Tibial artery (tissue), 4 donors: ENCODE measurements at regions not wholly inside any gene's neighbourhood (a gene's known extent, or its start where the extent isn't known, plus 50 kb on each side); places are given as distances from the start of the nearest gene placed in this dataset.

Experiments used
- DNase-seq, 2 donors: peaks; one replicate each; pipeline ENCODE4 v3.0.0-alpha.2; 2019
- H3K27ac ChIP-seq, 2 donors: fragments of 200-600 bp; sonication (generic) in 1 of 2; 1 replicate in 1 of 2; 2 replicates in 1 of 2; pipeline ENCODE4 v1.5.1; 2018 to 2019; ENCODE audit warnings: mild to moderate bottlenecking in 1 of 2
- H3K27me3 ChIP-seq, 2 donors: fragments of 200-600 bp; sonication (generic) in 1 of 2; one replicate each; pipeline versions ENCODE4 v1.5.1 to v1.6.0; 2016 to 2019
- H3K36me3 ChIP-seq, 3 donors: fragments of 200-600 bp; sonication (generic) in 2 of 3; one replicate each; pipeline ENCODE4 v1.5.1; 2016 to 2019; ENCODE audit warnings: mild to moderate bottlenecking in 2 of 3
- H3K4me1 ChIP-seq, 4 donors: fragments of 200-600 bp; sonication (generic) in 2 of 4; 1 replicate in 3 of 4; 2 replicates in 1 of 4; pipeline ENCODE4 v1.5.1; 2016 to 2019
- H3K4me3 ChIP-seq, 2 donors: fragments of 200-600 bp; sonication (generic) in 1 of 2; 1 replicate in 1 of 2; 2 replicates in 1 of 2; pipeline ENCODE4 v1.5.1; 2018 to 2019; ENCODE audit warnings: mild to moderate bottlenecking in 2 of 2
- H3K9me3 ChIP-seq, 3 donors: fragments of 200-600 bp; sonication (generic) in 1 of 3; one replicate each; pipeline ENCODE4 v1.5.1; 2016 to 2019
- intact Hi-C: fragments of 100-400 bp; cut with DNase I; formaldehyde crosslinking; loops from one replicate; pipeline ENCODE4 v1.15.0; 2023; ENCODE audit warnings: low total_unique reads
- TF ChIP-seq, protein P1 (sequence below), 2 experiments: fragments of 200-600 bp in 1 of 2; fragments of 450-650 bp in 1 of 2; IDR thresholded peaks; one replicate each; pipeline ENCODE4 v1.5.1; 2017 to 2019; ENCODE audit warnings: antibody characterized with exemption in 2 of 2, mild to moderate bottlenecking in 1 of 2, moderate library complexity in 1 of 2

DNA sequence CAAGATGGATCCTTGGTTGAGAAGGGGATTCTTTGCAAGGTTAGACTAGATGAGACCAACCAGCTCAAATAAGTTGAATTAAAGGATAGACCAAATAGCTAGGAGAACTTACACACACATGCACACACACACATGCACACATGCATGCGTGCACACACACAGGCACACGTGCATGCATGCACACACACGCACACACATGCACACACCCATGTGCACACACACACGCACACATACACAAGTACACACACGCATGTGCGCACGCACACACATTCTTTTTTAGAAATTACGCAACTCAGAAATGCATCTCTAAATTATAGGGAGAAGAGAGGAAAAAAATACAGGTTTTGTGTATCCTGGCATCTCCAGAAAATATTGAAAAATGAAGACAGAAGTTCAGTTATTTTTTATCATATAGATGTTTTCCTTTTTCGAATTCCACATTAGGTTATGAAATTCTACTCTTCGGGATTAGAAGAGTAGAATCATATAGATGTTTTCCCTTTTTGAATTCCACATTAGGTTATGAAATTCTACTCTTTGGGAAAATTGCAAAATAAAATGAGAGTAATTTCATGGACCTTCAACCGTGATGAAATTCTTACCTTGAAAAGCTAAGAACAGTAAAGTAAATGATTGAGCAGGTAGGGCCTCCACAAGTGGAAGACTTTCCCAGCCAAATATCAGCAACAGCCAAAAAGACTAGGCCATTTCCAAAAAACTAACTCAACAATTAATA is 243.2 kb upstream of the USP25 start:
- Histone ChIP-seq H3K27me3 (no peaks in the 10 kb centered on the region), H3K27ac (no peak overlapping the region), H3K36me3 (no peaks in the 10 kb centered on the region), H3K4me3 (no peak overlapping the region), H3K4me1 (no peaks in the 10 kb centered on the region), H3K9me3 (no peaks in the 10 kb centered on the region)
- DNase-seq: no peak
- intact Hi-C loops: loop anchor here (10.0 kb wide), 2 partner anchors 432 to 622 kb away; no protein-coding TSS in a partner anchor
- TF ChIP-seq, protein P1, sequence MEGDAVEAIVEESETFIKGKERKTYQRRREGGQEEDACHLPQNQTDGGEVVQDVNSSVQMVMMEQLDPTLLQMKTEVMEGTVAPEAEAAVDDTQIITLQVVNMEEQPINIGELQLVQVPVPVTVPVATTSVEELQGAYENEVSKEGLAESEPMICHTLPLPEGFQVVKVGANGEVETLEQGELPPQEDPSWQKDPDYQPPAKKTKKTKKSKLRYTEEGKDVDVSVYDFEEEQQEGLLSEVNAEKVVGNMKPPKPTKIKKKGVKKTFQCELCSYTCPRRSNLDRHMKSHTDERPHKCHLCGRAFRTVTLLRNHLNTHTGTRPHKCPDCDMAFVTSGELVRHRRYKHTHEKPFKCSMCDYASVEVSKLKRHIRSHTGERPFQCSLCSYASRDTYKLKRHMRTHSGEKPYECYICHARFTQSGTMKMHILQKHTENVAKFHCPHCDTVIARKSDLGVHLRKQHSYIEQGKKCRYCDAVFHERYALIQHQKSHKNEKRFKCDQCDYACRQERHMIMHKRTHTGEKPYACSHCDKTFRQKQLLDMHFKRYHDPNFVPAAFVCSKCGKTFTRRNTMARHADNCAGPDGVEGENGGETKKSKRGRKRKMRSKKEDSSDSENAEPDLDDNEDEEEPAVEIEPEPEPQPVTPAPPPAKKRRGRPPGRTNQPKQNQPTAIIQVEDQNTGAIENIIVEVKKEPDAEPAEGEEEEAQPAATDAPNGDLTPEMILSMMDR (IDR thresholded peaks at IDR 0.05): no peak

DNA sequence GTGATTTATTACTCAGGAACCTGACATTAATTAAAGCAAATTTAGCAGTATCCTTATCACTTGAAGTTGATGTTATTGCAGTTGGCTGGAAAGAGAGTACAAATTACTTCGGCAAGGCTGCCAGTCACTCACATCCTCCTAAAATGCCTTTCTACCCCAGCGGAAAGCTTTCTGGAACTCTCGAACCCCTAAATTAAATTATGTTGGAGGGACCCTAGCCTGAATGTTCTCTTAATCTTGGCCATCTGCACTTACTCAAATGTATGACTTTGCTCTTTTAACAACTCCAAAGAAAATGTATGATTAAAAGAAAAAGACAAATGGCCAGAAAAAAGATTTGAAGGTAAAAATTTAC is 242.6 kb upstream of the USP25 start:
- intact Hi-C loops: loop anchor here (10.0 kb wide), 2 partner anchors 432 to 622 kb away; no protein-coding TSS in a partner anchor
- no peak for DNase-seq
- Histone ChIP-seq H3K36me3 (no peaks in the 10 kb centered on the region), H3K4me1 (no peaks in the 10 kb centered on the region), H3K27ac (no peak overlapping the region), H3K9me3 (no peaks in the 10 kb centered on the region), H3K27me3 (no peaks in the 10 kb centered on the region), H3K4me3 (no peak overlapping the region)
- TF ChIP-seq, protein P1 (IDR thresholded peaks at IDR 0.05): no peak

DNA sequence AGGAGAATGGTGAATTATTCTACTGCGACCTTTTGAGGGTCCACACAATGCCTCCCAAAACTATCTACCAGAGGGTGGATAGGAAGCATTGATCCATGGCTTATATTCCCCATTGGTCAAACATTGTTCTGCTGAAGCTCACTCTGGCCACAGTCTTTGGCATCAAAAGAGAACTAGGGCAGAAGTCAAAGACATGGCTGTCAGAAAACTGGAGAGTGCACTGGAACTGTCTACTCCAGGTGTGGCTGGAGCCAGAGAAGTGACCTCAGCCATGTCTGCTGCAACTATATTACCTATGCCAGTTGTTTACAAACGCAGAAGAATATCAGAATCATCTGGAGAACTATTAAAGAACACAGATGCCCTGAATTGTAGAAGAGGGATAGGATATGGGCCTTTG is 238.7 kb upstream of the USP25 start:
- intact Hi-C loops: no loop called here
- Histone ChIP-seq H3K4me1 (no peaks in the 10 kb centered on the region), H3K27me3 (no peaks in the 10 kb centered on the region), H3K9me3 (no peaks in the 10 kb centered on the region), H3K4me3 (no peak overlapping the region), H3K36me3 (no peaks in the 10 kb centered on the region), H3K27ac (no peak overlapping the region)
- DNase-seq: no peak
- TF ChIP-seq, protein P1 (IDR thresholded peaks at IDR 0.05): no peak

DNA sequence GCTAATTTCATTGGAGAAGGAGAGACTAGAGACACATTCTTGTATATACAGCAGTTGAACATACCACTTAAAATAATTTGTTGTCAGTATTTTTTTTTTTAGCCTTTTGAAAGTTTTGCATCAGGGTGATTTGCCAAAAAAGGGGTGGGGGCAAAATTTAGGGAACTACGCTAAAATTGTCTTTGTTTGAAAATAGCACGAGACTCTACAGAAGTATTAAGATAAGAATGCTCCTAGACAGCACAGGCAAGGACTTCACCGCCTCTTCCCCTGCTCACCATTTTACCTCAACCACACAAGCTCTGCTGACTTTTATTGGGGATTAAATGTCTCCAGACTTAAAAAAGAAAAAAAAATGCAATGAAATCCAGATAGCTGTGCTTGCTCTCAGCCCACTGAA is 236.1 kb upstream of the USP25 start:
- intact Hi-C loops: no loop called here
- TF ChIP-seq, protein P1 (IDR thresholded peaks at IDR 0.05): no peak
- no peak overlapping the region for H3K4me3 ChIP-seq

DNA sequence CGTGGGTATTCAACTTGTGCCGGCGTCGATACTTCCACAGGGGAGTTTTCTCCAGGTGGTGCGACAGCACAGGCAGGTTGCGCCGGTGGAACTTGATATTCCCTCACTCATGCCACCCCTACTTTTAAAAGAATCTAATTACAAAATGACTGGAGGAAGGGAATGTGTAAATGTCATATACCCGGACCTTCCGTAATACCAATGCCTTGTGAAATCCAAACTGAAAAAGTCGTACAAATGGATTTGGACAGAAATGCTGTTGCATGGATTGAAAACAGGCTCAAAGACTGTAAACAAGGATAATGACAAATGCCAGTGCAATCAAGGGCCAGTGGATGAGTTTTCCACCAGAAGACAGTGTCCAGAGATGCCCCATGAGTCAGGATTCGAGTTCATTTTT is 235.3 kb upstream of the USP25 start:
- Histone ChIP-seq H3K4me1 (no peaks in the 10 kb centered on the region), H3K27ac (no peak overlapping the region), H3K4me3 (no peak overlapping the region), H3K27me3 (no peaks in the 10 kb centered on the region), H3K36me3 (no peaks in the 10 kb centered on the region), H3K9me3 (no peaks in the 10 kb centered on the region)
- intact Hi-C loops: no loop called here
- TF ChIP-seq, protein P1 (IDR thresholded peaks at IDR 0.05): no peak
- no peak for DNase-seq

More for the DNA sequence above, 236.1 kb upstream of the USP25 start:
- no peak overlapping the region for H3K27ac ChIP-seq
- no peaks in the 10 kb centered on the region for H3K9me3 ChIP-seq
- DNase-seq: no peak
- H3K4me1 ChIP-seq: no peaks in the 10 kb centered on the region
- H3K27me3 ChIP-seq: no peaks in the 10 kb centered on the region
- H3K36me3 ChIP-seq: no peaks in the 10 kb centered on the region
